GM21423 (cell line): ENCODE measurements at regions not wholly inside any gene's neighbourhood (a gene's known extent, or its start where the extent isn't known, plus 50 kb on each side); places are given as distances from the start of the nearest gene placed in this dataset.
"Not testable (repeated sequence)": the region's sequence is repeated elsewhere in the genome, so short reads cannot be mapped to it uniquely, and the experiment has no call there.

Source experiments
- ATAC-seq: cut with Tn5 transposase; IDR thresholded peaks from one replicate; pipeline ENCODE4 v1.9.1; 2021; ENCODE audit warnings: mild to moderate bottlenecking, moderate library complexity; ENCODE audit not compliant: unreplicated experiment

- no peak for ATAC-seq
Measured at GRCh38 chr5:32842813-32843530, 131.9 kb downstream of the NPR3 start.

- no peak for ATAC-seq
Measured at GRCh38 chr5:32843531-32843895, 132.4 kb downstream of the NPR3 start.

- no peak for ATAC-seq
Measured at GRCh38 chr5:32845171-32845570, 134.1 kb downstream of the NPR3 start.

- ATAC-seq = no peak
Measured at GRCh38 chr5:32848120-32848519, 137.0 kb downstream of the NPR3 start.

GRCh38 chr5:32848681-32849080 is 137.6 kb downstream of the NPR3 start:
- ATAC-seq = no peak

GRCh38 chr5:32850817-32851496 is 139.8 kb downstream of the NPR3 start:
- no peak for ATAC-seq

- no peak for ATAC-seq
Measured at GRCh38 chr5:32851559-32852173, 140.5 kb downstream of the NPR3 start.

- ATAC-seq = no peak
Measured at GRCh38 chr5:32852535-32852934, 141.4 kb downstream of the NPR3 start.

- no peak for ATAC-seq
Measured at GRCh38 chr5:32852976-32853375, 141.9 kb downstream of the NPR3 start.

GRCh38 chr5:32854473-32854872 is 143.4 kb downstream of the NPR3 start:
- ATAC-seq = no peak

GRCh38 chr5:32859211-32859641 is 148.1 kb downstream of the NPR3 start:
- ATAC-seq = no peak

GRCh38 chr5:32865475-32865874 is 154.4 kb downstream of the NPR3 start:
- no peak for ATAC-seq

- no peak for ATAC-seq
Measured at GRCh38 chr5:32866138-32866537, 155.0 kb downstream of the NPR3 start.

- ATAC-seq = no peak
Measured at GRCh38 chr5:32869216-32869615, 158.1 kb downstream of the NPR3 start.

- no peak for ATAC-seq
Measured at GRCh38 chr5:32876791-32877190, 165.7 kb downstream of the NPR3 start.

GRCh38 chr5:32879364-32879763 is 168.2 kb downstream of the NPR3 start:
- not testable (repeated sequence) for ATAC-seq

- no peak for ATAC-seq
Measured at GRCh38 chr5:32880796-32881195, 169.7 kb downstream of the NPR3 start.

GRCh38 chr5:32887390-32887789 is 176.3 kb downstream of the NPR3 start:
- ATAC-seq = no peak

- ATAC-seq = no peak
Measured at GRCh38 chr5:32889078-32889477, 178.0 kb downstream of the NPR3 start.

GRCh38 chr5:32903613-32904012 is 192.5 kb downstream of the NPR3 start:
- ATAC-seq = no peak

- ATAC-seq = no peak
Measured at GRCh38 chr5:32908641-32909040, 197.5 kb downstream of the NPR3 start.

GRCh38 chr5:32909207-32909606 is 198.1 kb downstream of the NPR3 start:
- no peak for ATAC-seq
